ENCODE measurements at regions not wholly inside any gene's neighbourhood (a gene's known extent, or its start where the extent isn't known, plus 50 kb on each side); places are given as distances from the start of the nearest gene placed in this dataset.

GRCh38 chr1:81714636-81715035 is 86.1 kb upstream of the ADGRL2 start:
- Histone ChIP-seq H3K9ac (ENCODE audit: insufficient read depth, low read length, poor library complexity, severe bottlenecking) (no peak overlapping the region), H3K79me2 (ENCODE audit: insufficient read depth, low read length) (no peaks in the 10 kb centered on the region), H2AFZ (ENCODE audit: insufficient read depth, low read depth, low read length, poor library complexity, severe bottlenecking) (no peak overlapping the region), H3K27ac (ENCODE audit: low read depth in 1 of 2, low read length in 2 of 2) (no peak overlapping the region), H3K4me1 (ENCODE audit: control insufficient read depth in 1 of 2, insufficient read depth in 2 of 2, low read length in 2 of 2) (no peaks in the 10 kb centered on the region), H3K27me3 (ENCODE audit: control insufficient read depth in 2 of 2, insufficient read depth in 2 of 2, low read length in 2 of 2) (no peaks in the 10 kb centered on the region), H3K4me3 (replicated peaks in 1 of 3; ENCODE audit: low read depth in 2 of 3, low read length in 3 of 3) (no peak overlapping the region), H3K4me2 (replicated peaks; ENCODE audit: extremely low read depth, low read length, poor library complexity, severe bottlenecking) (no peak overlapping the region), H4K20me1 (ENCODE audit: insufficient read depth, low read length) (no peaks in the 10 kb centered on the region), H3K36me3 (replicated peaks in 1 of 2; ENCODE audit: control insufficient read depth in 1 of 2, insufficient read depth in 2 of 2, low read length in 2 of 2) (no peaks in the 10 kb centered on the region), H3K9me3 (replicated peaks in 1 of 2; ENCODE audit: control insufficient read depth in 1 of 2, insufficient read depth in 1 of 2, low read length in 2 of 2) (no peaks in the 10 kb centered on the region)
- DNase-seq = no peak
- H3K4me1 Mint-ChIP-seq = no peaks in the 10 kb centered on the region
- H3K27ac Mint-ChIP-seq = no peak overlapping the region
- H3K27me3 Mint-ChIP-seq (ENCODE audit: low read depth in 3 of 3) = peaks cover 0 to 1% (median 0%) of the 10 kb centered on the region in 3 donors
- intact Hi-C loops (cut with micrococcal nuclease) = no loop called here
- no peaks in the 10 kb centered on the region for H3K36me3 Mint-ChIP-seq
- H3K4me3 Mint-ChIP-seq = no peak overlapping the region
- peaks cover 0 to 6% (median 0%) of the 10 kb centered on the region in 7 donors for H3K9me3 Mint-ChIP-seq
- TF ChIP-seq CTCF (IDR thresholded peaks at IDR 0.05) = no peak

GRCh38 chr1:81712425-81712824 is 88.3 kb upstream of the ADGRL2 start:
- Mint-ChIP-seq H3K27ac (no peak overlapping the region), H3K4me1 (no peaks in the 10 kb centered on the region), H3K36me3 (no peaks in the 10 kb centered on the region), H3K9me3 (peaks cover 0 to 2% (median 0%) of the 10 kb centered on the region in 7 donors), H3K4me3 (no peak overlapping the region), H3K27me3 (ENCODE audit: low read depth in 3 of 3) (peaks cover 0 to 1% (median 0%) of the 10 kb centered on the region in 3 donors)
- intact Hi-C loops (cut with micrococcal nuclease) = no loop called here
- Histone ChIP-seq H3K4me3 (replicated peaks in 1 of 3; ENCODE audit: low read depth in 2 of 3, low read length in 3 of 3) (no peak overlapping the region), H3K27me3 (ENCODE audit: control insufficient read depth in 2 of 2, insufficient read depth in 2 of 2, low read length in 2 of 2) (no peaks in the 10 kb centered on the region), H3K9me3 (replicated peaks in 1 of 2; ENCODE audit: control insufficient read depth in 1 of 2, insufficient read depth in 1 of 2, low read length in 2 of 2) (no peaks in the 10 kb centered on the region), H3K27ac (ENCODE audit: low read depth in 1 of 2, low read length in 2 of 2) (no peak overlapping the region), H2AFZ (ENCODE audit: insufficient read depth, low read depth, low read length, poor library complexity, severe bottlenecking) (no peak overlapping the region), H3K9ac (ENCODE audit: insufficient read depth, low read length, poor library complexity, severe bottlenecking) (no peak overlapping the region), H4K20me1 (ENCODE audit: insufficient read depth, low read length) (no peaks in the 10 kb centered on the region), H3K4me1 (ENCODE audit: control insufficient read depth in 1 of 2, insufficient read depth in 2 of 2, low read length in 2 of 2) (no peaks in the 10 kb centered on the region), H3K36me3 (replicated peaks in 1 of 2; ENCODE audit: control insufficient read depth in 1 of 2, insufficient read depth in 2 of 2, low read length in 2 of 2) (no peaks in the 10 kb centered on the region), H3K4me2 (replicated peaks; ENCODE audit: extremely low read depth, low read length, poor library complexity, severe bottlenecking) (no peak overlapping the region), H3K79me2 (ENCODE audit: insufficient read depth, low read length) (no peaks in the 10 kb centered on the region)
- no peak for DNase-seq
- no peak for TF ChIP-seq CTCF (IDR thresholded peaks at IDR 0.05)
- WGBS (ENCODE audit: insufficient coverage) = no CpG with 5 or more reads among the region's 3 CpGs
